VCaP (cell line): ENCODE measurements at regions not wholly inside any gene's neighbourhood (a gene's known extent, or its start where the extent isn't known, plus 50 kb on each side); places are given as distances from the start of the nearest gene placed in this dataset.

Experiments
- H3K27ac ChIP-seq: fragments of 450-650 bp; 2 replicates; pipeline ENCODE4 v1.5.1; 2017
- TF ChIP-seq, protein P1 (sequence below): fragments of 450-650 bp; conservative IDR thresholded peaks from 2 replicates; pipeline ENCODE4 v1.5.1; 2017; ENCODE audit warnings: mild to moderate bottlenecking, moderate library complexity

DNA sequence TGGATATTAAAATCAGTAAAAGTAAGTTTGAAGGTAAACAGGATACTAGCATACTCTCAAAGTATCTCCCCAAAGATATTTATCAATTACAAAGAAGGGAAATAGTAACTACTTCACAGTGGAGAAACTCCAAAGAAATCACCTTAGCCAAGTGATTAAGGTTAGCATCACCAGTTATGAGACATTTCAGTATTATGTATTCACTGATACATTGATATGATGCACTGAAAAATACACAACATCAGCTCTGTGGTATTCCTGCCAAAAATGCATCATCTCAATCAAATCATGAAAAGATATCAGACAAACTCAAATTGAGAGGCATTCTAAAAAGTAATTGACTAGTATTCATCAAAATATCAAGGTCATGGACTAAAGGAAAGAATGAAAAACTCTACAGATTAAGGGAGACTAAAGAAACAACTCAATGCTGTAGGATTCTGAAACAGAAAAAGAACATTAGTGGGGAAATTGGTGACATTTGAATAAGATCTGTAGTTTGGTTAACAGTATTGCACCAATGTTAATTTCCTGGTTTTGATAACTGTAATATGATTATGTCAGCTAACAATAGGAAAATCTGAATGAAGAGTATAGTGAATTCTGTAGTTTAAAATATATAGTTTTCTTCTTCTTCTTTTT, 215.4 kb downstream of the UACA start:
- TF ChIP-seq, protein P1, sequence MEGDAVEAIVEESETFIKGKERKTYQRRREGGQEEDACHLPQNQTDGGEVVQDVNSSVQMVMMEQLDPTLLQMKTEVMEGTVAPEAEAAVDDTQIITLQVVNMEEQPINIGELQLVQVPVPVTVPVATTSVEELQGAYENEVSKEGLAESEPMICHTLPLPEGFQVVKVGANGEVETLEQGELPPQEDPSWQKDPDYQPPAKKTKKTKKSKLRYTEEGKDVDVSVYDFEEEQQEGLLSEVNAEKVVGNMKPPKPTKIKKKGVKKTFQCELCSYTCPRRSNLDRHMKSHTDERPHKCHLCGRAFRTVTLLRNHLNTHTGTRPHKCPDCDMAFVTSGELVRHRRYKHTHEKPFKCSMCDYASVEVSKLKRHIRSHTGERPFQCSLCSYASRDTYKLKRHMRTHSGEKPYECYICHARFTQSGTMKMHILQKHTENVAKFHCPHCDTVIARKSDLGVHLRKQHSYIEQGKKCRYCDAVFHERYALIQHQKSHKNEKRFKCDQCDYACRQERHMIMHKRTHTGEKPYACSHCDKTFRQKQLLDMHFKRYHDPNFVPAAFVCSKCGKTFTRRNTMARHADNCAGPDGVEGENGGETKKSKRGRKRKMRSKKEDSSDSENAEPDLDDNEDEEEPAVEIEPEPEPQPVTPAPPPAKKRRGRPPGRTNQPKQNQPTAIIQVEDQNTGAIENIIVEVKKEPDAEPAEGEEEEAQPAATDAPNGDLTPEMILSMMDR, result no peak
- H3K27ac ChIP-seq, result no peak overlapping the region

DNA sequence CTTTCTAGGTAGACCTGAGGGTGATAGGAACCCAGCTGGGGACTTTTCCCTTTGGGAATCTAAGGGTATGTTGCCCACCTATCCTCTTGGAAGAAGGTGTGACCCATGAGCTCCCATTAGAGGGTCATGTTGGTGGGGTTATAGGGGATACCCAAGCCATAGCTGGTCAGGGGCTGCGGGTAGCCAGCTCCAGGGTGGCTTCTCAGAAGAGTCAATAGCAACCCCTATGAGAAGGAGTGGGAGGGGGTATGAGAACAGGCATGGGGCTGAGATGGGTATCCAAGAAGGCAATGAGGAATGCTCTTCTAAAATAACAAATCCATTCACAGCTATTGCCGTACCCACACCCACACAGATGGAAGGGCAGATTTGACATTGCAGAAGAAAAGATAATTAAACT, 217.8 kb downstream of the UACA start:
- H3K27ac ChIP-seq, result no peak overlapping the region
- TF ChIP-seq, protein P1, result no peak

DNA sequence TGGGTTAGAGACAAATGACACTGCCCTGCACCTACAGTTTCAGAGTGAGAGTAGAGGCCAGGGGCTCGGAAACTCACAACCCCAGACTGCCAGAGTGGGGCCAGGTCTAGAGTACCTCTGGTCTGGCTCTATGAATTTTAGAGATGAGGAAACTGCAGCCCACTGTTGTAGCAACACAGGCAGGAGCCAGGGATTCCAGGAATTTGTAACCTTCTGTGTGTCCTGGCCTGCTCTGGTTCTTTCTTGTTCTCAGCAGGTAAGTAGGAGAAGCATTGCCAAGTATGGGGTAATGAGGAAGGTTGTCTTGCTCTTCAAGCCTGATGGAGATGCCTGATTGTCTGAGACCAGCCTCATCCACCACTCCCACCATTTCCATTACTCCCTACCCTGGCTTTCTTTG, 221.8 kb downstream of the UACA start:
- H3K27ac ChIP-seq, result no peak overlapping the region
- TF ChIP-seq, protein P1, result no peak

DNA sequence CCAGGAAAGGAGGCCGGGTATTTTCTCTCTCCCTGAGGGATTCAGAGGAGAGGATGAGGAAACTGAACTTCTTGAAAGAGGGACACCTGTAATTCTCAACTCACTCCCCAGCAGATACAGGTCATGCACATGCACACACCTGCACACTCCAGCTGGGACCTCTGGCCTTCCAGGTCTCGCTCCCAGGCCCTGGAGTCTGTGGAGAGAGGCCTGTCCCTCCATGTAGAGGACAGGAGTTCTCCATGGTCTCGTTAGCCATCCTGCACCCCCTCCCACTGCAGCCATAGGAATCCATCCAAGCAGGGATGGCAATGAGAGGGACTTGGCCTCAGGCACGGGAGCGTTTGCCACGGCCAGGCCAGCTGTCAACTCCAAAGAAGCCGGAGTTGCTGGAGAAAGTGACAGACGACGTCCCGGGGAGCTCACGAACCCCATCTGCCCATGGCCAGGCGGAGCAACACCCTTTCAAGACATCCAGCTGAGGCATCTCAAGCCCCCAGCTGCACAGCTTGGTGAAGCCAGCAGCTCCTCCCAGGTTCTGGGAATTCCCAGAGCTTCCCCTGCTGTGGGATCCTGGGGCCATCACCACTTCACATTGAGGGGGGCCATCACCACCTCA, 223.3 kb downstream of the UACA start:
- TF ChIP-seq, protein P1, result no peak
- H3K27ac ChIP-seq, result no peak overlapping the region

DNA sequence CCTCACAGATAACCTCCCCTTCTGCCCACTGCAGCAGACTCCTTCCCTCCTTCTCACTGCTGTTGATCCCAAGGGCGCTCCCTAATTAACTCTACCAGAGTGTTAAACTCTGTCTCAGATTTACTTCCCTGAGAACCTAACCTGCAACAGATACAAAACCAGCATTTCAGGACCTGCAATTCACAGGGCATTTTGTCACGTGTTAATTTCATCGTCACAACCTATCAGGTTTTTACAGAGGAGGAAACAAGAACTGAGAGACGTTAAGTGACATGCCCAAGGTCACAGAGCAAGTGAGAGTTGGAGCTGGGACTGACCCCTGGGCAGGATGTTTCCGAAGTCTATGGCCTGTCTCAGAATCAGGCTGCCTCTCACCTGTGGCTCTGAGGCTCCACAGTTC, 223.9 kb downstream of the UACA start:
- TF ChIP-seq, protein P1, result no peak

DNA sequence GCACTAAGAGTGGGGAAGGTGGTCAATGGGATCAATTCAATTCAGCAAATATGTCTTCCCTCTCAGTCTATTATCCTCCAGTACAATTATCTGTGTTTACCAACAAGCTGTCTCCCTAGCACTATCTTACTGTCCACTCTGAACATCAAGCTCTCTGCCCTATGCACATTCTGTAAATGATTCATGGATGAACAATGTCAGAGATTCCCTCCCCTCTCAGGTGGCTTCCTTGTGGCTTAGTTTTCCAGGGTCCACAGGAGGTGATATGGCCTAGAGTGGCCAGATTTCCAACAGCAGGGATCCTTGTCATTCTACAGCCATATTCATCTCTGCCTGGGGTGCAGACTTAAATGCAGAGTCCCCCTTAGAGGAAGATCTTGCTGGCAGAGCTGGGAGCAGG, 225.1 kb downstream of the UACA start:
- TF ChIP-seq, protein P1, result no peak
- H3K27ac ChIP-seq, result no peak overlapping the region

More for the DNA sequence above, 223.9 kb downstream of the UACA start:
- no peak overlapping the region for H3K27ac ChIP-seq

DNA sequence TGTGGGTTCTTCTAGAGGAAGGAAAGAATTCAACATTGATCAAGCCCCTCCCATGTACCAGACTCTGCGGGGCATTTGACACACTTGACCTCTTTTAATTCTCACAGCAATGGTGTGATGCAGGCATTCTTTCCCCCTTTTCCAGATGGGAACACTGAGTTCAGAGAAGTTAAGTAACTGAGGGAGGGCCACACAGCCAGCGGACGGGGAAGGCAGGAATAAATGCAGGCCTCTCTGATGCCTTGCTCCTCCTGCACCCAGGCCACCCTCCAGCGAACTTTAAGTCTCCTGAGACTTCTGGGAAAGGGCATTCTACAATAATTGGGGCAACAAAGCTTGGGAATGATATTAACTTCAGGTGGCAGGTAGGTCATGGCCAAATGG, 227.4 kb downstream of the UACA start:
- TF ChIP-seq, protein P1, result no peak
- no peak overlapping the region for H3K27ac ChIP-seq
